MM.1S (cell line): ENCODE measurements at regions not wholly inside any gene's neighbourhood (a gene's known extent, or its start where the extent isn't known, plus 50 kb on each side); places are given as distances from the start of the nearest gene placed in this dataset.
"Not testable (repeated sequence)": the region's sequence is repeated elsewhere in the genome, so short reads cannot be mapped to it uniquely, and the experiment has no call there.

ENCODE experiments used
- DNase-seq: peaks from one replicate; pipeline ENCODE4 v3.0.0-alpha.2; 2015
- H2AFZ ChIP-seq: fragments of 300-600 bp; sonication (generic); 2 replicates; pipeline ENCODE4 v1.6.0; 2016; ENCODE audit warnings: antibody characterized with exemption, low read length
- H3F3A ChIP-seq: fragments of 300-600 bp; sonication (generic); 2 replicates; pipeline ENCODE4 v1.6.1; 2016; ENCODE audit warnings: mild to moderate bottlenecking, antibody characterized with exemption, low read length, moderate library complexity, mixed read lengths; ENCODE audit not compliant: insufficient read depth
- H3K27ac ChIP-seq: fragments of 300-600 bp; sonication (generic); 2 replicates; pipeline ENCODE4 v1.5.1; 2016; ENCODE audit warnings: mild to moderate bottlenecking, low read length
- H3K27me3 ChIP-seq: fragments of 300-600 bp; sonication (generic); replicated peaks from 2 replicates; pipeline ENCODE4 v1.6.0; 2016; ENCODE audit warnings: low read length; ENCODE audit not compliant: insufficient read depth
- H3K36me3 ChIP-seq: fragments of 300-600 bp; sonication (generic); replicated peaks from 2 replicates; pipeline ENCODE4 v1.6.1; 2016; ENCODE audit warnings: mild to moderate bottlenecking, low read length, mixed read lengths; ENCODE audit not compliant: insufficient read depth
- H3K4me1 ChIP-seq: fragments of 300-600 bp; sonication (generic); 2 replicates; pipeline ENCODE4 v1.6.1; 2016; ENCODE audit warnings: low read length, mixed read lengths
- H3K4me2 ChIP-seq: fragments of 300-600 bp; sonication (generic); 2 replicates; pipeline ENCODE4 v1.6.0; 2016; ENCODE audit warnings: low read depth, low read length
- H3K4me3 ChIP-seq: fragments of 300-600 bp; sonication (generic); 2 replicates; pipeline ENCODE4 v1.5.1; 2016; ENCODE audit warnings: low read length, mixed read lengths
- H3K79me2 ChIP-seq: fragments of 300-600 bp; sonication (generic); 2 replicates; pipeline ENCODE4 v1.6.1; 2016; ENCODE audit warnings: mixed run types, low read length, mixed read lengths
- H3K9ac ChIP-seq: fragments of 300-600 bp; sonication (generic); 2 replicates; pipeline ENCODE4 v1.6.1; 2016; ENCODE audit warnings: low read length, mixed read lengths
- H3K9me2 ChIP-seq: fragments of 300-600 bp; sonication (generic); replicated peaks from 2 replicates; pipeline ENCODE4 v1.6.1; 2016; ENCODE audit warnings: mild to moderate bottlenecking, low read length, mixed read lengths; ENCODE audit not compliant: insufficient read depth
- H3K9me3 ChIP-seq: fragments of 300-600 bp; sonication (generic); replicated peaks from 2 replicates; pipeline ENCODE4 v1.6.1; 2016; ENCODE audit warnings: mild to moderate bottlenecking, low read length, mixed read lengths; ENCODE audit not compliant: insufficient read depth
- H4K20me1 ChIP-seq: fragments of 300-600 bp; sonication (generic); 2 replicates; pipeline ENCODE4 v1.6.1; 2016; ENCODE audit warnings: mild to moderate bottlenecking, low read length, moderate library complexity, mixed read lengths; ENCODE audit not compliant: insufficient read depth
- CTCF ChIP-seq: fragments of 300-600 bp; sonication (generic); IDR thresholded peaks from 2 replicates; pipeline ENCODE4 v1.5.1; 2016; ENCODE audit warnings: antibody characterized with exemption, low read length, mixed read lengths
- EZH2 ChIP-seq: fragments of 300-600 bp; sonication (generic); optimal IDR thresholded peaks from 2 replicates; pipeline ENCODE3; 2017; ENCODE audit warnings: low read depth, mild to moderate bottlenecking, antibody characterized with exemption, low read length, mixed read lengths
- EZH2phosphoT487 ChIP-seq: fragments of 300-600 bp; sonication (generic); IDR thresholded peaks from 2 replicates; pipeline ENCODE4 v1.6.1; 2018; ENCODE audit warnings: antibody characterized with exemption, low read length

- Histone ChIP-seq H4K20me1 (no peaks in the 10 kb centered on the region), H3K36me3 (no peaks in the 10 kb centered on the region), H3K27ac (no peak overlapping the region), H3K79me2 (no peaks in the 10 kb centered on the region), H3K4me2 (no peak overlapping the region), H3K9me3 (no peaks in the 10 kb centered on the region), H3K27me3 (no peaks in the 10 kb centered on the region), H3K9me2 (no peaks in the 10 kb centered on the region), H3K4me3 (no peak overlapping the region), H2AFZ (no peak overlapping the region), H3F3A (no peaks in the 10 kb centered on the region), H3K9ac (no peak overlapping the region), H3K4me1 (no peaks in the 10 kb centered on the region)
- TF ChIP-seq EZH2 (no peak), CTCF (no peak), EZH2phosphoT487 (no peak)
- no peak for DNase-seq
These were observed 182.2 kb upstream of the SPRY2 start for GRCh38 chr13:80523134-80523533.

- H3K4me2 ChIP-seq, H4K20me1 ChIP-seq, H2AFZ ChIP-seq, H3K36me3 ChIP-seq, H3K27me3 ChIP-seq, H3F3A ChIP-seq, H3K79me2 ChIP-seq, H3K4me3 ChIP-seq, H3K9me2 ChIP-seq, H3K9ac ChIP-seq, H3K9me3 ChIP-seq, H3K27ac ChIP-seq, DNase-seq, H3K4me1 ChIP-seq: not testable (repeated sequence)
These were observed 181.5 kb upstream of the SPRY2 start for GRCh38 chr13:80522463-80522862.

GRCh38 chr13:80516818-80517348 lies 176.0 kb upstream of the SPRY2 start:
- Histone ChIP-seq H3F3A (no peaks in the 10 kb centered on the region), H3K4me2 (no peak overlapping the region), H3K9me2 (no peaks in the 10 kb centered on the region), H3K4me3 (no peak overlapping the region), H3K9ac (no peak overlapping the region), H3K4me1 (no peaks in the 10 kb centered on the region), H3K79me2 (no peaks in the 10 kb centered on the region), H3K9me3 (no peaks in the 10 kb centered on the region), H3K27me3 (no peaks in the 10 kb centered on the region), H2AFZ (no peak overlapping the region), H3K36me3 (no peaks in the 10 kb centered on the region), H4K20me1 (no peaks in the 10 kb centered on the region), H3K27ac (no peak overlapping the region)
- TF ChIP-seq CTCF (no peak), EZH2phosphoT487 (no peak), EZH2 (no peak)
- DNase-seq, result no peak

- H3K36me3 ChIP-seq, result no peaks in the 10 kb centered on the region
- no peak overlapping the region for H3K9ac ChIP-seq
- no peak for DNase-seq
- no peaks in the 10 kb centered on the region for H3K79me2 ChIP-seq
- TF ChIP-seq EZH2 (no peak), CTCF (no peak), EZH2phosphoT487 (no peak)
- no peak overlapping the region for H3K27ac ChIP-seq
- no peak overlapping the region for H3K4me2 ChIP-seq
- H3K4me3 ChIP-seq, result no peak overlapping the region
- no peaks in the 10 kb centered on the region for H3K4me1 ChIP-seq
- no peaks in the 10 kb centered on the region for H4K20me1 ChIP-seq
- H3K9me2 ChIP-seq, result no peaks in the 10 kb centered on the region
- H3K27me3 ChIP-seq, result no peaks in the 10 kb centered on the region
- H3F3A ChIP-seq, result no peaks in the 10 kb centered on the region
- no peak overlapping the region for H2AFZ ChIP-seq
- no peaks in the 10 kb centered on the region for H3K9me3 ChIP-seq
These were observed 174.4 kb upstream of the SPRY2 start for GRCh38 chr13:80515296-80515695.
